ENCODE measurements at regions not wholly inside any gene's neighbourhood (a gene's known extent, or its start where the extent isn't known, plus 50 kb on each side); places are given as distances from the start of the nearest gene placed in this dataset.

DNA sequence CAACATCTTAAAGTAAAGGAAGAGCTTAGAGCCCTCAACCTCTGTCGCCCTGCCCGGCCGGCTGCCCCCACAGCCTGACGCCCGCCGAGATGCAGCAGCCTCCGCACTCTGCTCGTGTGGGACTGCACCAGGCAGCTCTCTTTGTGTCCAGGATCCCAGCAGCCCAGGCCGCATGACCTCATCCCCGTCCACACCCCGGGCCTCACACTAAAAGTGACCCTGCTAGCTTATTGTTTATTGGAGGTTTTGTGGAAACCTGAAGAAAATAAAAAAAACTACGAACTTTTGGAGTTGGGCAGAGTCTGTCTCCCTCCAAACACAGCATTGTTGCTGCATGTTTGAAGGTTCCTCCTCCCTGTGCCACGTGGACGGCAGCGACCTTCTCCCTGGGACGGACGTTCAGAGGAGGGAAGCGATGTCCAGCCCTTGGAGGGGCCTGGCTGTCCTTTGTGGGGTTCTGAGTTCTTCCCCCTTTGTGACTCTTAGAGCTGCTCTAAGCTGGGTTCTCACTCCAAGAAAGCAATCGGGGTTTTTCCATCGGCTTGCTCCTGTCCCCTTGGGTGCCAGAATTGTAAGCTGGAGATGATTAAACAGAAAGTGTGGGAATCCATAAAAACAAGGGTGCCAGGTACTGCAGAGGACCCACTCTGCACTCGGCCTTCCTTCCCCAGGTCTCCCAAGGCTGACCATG is 103.5 kb upstream of the COL5A1 start:
- TF ChIP-seq POLR2AphosphoS5 (IDR thresholded peaks at IDR 0.05; ENCODE audit: borderline replicate concordance, low read depth, low read length) (no peak), EZH2 (IDR thresholded peaks at IDR 0.05) (no peak), FOXP2 (optimal IDR thresholded peaks at IDR 0.05; ENCODE audit: control extremely low read depth, extremely low read length, insufficient read depth) (no peak)

Data from SK-N-MC (cell line).